Astrocyte of the spinal cord (primary cell): ENCODE measurements at regions not wholly inside any gene's neighbourhood (a gene's known extent, or its start where the extent isn't known, plus 50 kb on each side); places are given as distances from the start of the nearest gene placed in this dataset.

Experiments
- DNase-seq: peaks from one replicate; pipeline ENCODE4 v3.0.0; 2011; ENCODE audit warnings: low read depth, low spot score
- H3K4me3 ChIP-seq: 2 replicates; pipeline ENCODE4 v1.5.1; 2011; ENCODE audit warnings: low read depth, mild to moderate bottlenecking, low read length, moderate library complexity
- in situ Hi-C: cut with HindIII; loops from 2 replicates; pipeline ENCODE4 v1.10.0; 2017; ENCODE audit warnings: low sequenced_read_pairs
- TF ChIP-seq, protein P1 (sequence below): IDR thresholded peaks from 2 replicates; pipeline ENCODE4 v1.5.1; 2012; ENCODE audit warnings: low read depth, mild to moderate bottlenecking, low read length, inconsistent platforms

GRCh38 chr19:32129141-32129540 lies 216.3 kb upstream of the ZNF507 start:
- TF ChIP-seq, protein P1, sequence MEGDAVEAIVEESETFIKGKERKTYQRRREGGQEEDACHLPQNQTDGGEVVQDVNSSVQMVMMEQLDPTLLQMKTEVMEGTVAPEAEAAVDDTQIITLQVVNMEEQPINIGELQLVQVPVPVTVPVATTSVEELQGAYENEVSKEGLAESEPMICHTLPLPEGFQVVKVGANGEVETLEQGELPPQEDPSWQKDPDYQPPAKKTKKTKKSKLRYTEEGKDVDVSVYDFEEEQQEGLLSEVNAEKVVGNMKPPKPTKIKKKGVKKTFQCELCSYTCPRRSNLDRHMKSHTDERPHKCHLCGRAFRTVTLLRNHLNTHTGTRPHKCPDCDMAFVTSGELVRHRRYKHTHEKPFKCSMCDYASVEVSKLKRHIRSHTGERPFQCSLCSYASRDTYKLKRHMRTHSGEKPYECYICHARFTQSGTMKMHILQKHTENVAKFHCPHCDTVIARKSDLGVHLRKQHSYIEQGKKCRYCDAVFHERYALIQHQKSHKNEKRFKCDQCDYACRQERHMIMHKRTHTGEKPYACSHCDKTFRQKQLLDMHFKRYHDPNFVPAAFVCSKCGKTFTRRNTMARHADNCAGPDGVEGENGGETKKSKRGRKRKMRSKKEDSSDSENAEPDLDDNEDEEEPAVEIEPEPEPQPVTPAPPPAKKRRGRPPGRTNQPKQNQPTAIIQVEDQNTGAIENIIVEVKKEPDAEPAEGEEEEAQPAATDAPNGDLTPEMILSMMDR: no peak

GRCh38 chr19:32130332-32130731 lies 215.1 kb upstream of the ZNF507 start:
- TF ChIP-seq, protein P1: no peak
- no peak for DNase-seq
- no peak overlapping the region for H3K4me3 ChIP-seq
- in situ Hi-C loops: no loop called here

More at GRCh38 chr19:32129141-32129540, 216.3 kb upstream of the ZNF507 start:
- no peak overlapping the region for H3K4me3 ChIP-seq
- in situ Hi-C loops: no loop called here
- no peak for DNase-seq

DNA sequence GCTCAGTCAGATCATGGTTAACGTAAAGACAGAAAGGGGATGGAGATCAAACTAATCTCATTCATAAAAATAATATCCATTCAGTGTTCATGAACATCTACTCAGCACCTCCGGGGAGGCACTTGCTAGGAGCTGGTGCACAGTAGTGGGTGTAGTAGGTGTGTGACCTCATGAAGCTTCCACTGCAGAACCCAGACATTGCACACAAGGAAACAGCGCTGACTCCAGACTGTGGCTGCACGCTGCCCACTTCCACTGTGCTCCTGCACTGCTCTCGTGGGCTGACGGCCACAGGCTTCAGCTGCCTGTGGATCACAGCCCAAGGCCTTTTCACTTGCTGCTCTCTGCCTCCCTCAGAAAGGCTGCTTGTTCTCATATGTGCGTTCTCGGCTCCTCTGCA lies 214.4 kb upstream of the ZNF507 start:
- TF ChIP-seq, protein P1: no peak

DNA sequence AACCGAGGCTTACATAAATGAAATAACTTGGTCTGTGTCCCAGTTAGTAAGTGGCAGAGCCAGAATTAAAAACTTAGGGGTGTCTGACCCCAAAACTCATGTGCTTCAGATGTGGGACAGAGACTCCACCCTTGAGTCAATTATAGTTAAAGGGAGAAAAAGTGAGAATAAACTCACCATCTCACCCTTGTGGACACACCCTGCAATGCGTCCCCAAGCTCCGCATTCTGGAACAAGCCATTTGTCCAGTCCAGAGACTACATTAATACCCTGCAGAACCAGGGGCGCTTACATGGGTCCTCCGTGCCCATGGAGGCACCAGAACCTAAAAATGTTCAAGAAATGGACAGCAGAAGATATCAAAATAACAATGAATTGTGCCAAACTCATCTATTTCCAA lies 207.0 kb upstream of the ZNF507 start:
- TF ChIP-seq, protein P1: no peak
- H3K4me3 ChIP-seq: no peak overlapping the region

More for the DNA sequence above, 214.4 kb upstream of the ZNF507 start:
- in situ Hi-C loops: no loop called here
- DNase-seq: no peak
- no peak overlapping the region for H3K4me3 ChIP-seq

DNA sequence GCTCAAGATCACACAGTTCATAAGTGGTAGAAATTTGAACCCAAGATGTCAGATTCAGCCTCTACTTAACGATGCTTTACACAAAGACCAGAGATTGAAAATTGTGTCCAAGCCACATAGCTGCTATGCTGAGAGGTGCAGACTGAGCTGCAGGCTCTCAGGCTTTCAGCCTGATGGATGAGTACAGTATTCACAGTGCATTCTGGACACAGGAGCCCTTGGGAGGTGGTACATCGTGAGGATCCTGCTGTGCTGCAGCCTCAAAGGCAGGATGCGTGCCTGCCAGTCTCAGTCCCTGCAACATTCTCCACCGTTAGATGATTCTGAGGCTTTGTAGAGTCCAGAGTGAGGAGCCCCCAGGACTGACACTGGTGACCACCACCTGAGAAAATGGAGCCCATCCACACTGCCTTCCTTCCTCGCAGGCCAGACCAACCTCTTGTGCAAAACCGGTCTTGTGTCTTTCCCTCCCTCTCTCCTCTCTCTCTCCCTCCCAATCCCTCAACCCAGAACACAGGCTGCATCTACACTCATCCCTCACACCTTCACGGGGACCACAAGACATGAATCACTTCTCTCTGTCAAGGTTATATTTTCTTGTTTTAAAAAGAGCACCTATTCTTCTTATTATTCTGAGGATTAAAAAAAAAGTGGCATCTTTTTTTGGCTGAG lies 203.4 kb upstream of the ZNF507 start:
- TF ChIP-seq, protein P1: no peak
- in situ Hi-C loops: no loop called here
- H3K4me3 ChIP-seq: no peak overlapping the region
- no peak for DNase-seq

More for the DNA sequence above, 207.0 kb upstream of the ZNF507 start:
- no peak for DNase-seq
- in situ Hi-C loops: no loop called here

DNA sequence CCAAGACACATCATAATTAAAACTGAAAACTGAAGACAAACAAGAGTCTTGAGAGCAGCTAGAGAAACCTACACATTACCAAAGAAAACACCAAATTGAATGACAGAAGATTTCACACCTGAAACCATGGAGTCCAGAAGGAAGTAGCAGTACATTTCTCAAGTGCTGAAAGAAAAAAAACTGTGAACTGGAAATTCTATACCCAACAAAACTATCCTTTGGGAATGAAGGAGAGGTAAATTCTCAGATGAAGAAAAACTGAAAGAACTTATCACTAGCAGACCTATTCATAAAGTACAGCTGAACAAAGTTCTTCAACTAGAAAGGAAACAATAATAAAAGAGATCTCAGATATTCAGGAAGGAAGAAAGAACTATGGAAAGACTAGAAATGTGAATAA lies 198.7 kb upstream of the ZNF507 start:
- H3K4me3 ChIP-seq: no peak overlapping the region
- no peak for DNase-seq
- TF ChIP-seq, protein P1: no peak
- in situ Hi-C loops: no loop called here

DNA sequence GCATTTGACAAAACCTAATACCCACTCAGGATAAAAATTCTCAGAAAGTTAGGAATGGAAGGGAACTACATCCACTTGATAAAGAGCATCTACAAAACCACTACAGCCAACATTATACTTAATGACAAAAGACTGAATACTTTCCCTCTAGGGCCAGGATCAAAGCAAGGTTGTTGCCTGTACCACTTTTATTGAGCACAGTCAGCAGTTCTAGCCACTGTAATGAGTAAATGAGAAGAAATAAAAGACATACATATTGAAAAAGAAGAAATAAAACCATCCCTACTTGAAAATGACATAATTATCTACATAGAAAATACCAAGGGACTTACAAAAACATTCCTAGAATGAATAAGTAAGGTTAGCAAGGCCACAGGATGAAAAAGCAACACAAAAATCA lies 194.8 kb upstream of the ZNF507 start:
- TF ChIP-seq, protein P1: no peak
- in situ Hi-C loops: no loop called here
- DNase-seq: no peak
- H3K4me3 ChIP-seq: no peak overlapping the region
